ENCODE measurements at regions not wholly inside any gene's neighbourhood (a gene's known extent, or its start where the extent isn't known, plus 50 kb on each side); places are given as distances from the start of the nearest gene placed in this dataset.

DNA sequence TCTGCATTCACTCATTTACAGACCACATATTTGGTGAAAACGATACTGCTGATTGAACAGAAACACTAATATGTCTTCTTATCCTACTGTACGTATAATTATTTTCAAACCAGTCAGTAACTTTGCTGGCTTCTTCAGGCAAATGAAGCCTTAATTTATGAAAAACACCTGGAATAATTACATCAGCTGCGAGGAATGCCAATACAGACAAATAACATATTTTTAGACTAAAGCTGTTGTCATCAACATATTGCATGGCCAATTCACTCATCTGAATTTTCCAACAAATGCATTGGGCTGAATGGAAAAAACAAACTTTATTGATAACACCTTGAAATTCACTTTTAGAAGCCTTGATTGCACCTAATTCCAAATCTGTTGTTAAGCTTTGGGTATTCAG, 165.9 kb downstream of the HLX start (continued):
- TF ChIP-seq, protein P1, sequence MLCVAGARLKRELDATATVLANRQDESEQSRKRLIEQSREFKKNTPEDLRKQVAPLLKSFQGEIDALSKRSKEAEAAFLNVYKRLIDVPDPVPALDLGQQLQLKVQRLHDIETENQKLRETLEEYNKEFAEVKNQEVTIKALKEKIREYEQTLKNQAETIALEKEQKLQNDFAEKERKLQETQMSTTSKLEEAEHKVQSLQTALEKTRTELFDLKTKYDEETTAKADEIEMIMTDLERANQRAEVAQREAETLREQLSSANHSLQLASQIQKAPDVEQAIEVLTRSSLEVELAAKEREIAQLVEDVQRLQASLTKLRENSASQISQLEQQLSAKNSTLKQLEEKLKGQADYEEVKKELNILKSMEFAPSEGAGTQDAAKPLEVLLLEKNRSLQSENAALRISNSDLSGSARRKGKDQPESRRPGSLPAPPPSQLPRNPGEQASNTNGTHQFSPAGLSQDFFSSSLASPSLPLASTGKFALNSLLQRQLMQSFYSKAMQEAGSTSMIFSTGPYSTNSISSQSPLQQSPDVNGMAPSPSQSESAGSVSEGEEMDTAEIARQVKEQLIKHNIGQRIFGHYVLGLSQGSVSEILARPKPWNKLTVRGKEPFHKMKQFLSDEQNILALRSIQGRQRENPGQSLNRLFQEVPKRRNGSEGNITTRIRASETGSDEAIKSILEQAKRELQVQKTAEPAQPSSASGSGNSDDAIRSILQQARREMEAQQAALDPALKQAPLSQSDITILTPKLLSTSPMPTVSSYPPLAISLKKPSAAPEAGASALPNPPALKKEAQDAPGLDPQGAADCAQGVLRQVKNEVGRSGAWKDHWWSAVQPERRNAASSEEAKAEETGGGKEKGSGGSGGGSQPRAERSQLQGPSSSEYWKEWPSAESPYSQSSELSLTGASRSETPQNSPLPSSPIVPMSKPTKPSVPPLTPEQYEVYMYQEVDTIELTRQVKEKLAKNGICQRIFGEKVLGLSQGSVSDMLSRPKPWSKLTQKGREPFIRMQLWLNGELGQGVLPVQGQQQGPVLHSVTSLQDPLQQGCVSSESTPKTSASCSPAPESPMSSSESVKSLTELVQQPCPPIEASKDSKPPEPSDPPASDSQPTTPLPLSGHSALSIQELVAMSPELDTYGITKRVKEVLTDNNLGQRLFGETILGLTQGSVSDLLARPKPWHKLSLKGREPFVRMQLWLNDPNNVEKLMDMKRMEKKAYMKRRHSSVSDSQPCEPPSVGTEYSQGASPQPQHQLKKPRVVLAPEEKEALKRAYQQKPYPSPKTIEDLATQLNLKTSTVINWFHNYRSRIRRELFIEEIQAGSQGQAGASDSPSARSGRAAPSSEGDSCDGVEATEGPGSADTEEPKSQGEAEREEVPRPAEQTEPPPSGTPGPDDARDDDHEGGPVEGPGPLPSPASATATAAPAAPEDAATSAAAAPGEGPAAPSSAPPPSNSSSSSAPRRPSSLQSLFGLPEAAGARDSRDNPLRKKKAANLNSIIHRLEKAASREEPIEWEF (IDR thresholded peaks at IDR 0.05; ENCODE audit: insufficient replicate concordance, low read depth, low read length) = no peak
- TF ChIP-seq FOXK2 (IDR thresholded peaks at IDR 0.05) (no peak), HDAC6 (IDR thresholded peaks at IDR 0.05; ENCODE audit: unreplicated experiment) (no peak)
- TF ChIP-seq, protein P2, sequence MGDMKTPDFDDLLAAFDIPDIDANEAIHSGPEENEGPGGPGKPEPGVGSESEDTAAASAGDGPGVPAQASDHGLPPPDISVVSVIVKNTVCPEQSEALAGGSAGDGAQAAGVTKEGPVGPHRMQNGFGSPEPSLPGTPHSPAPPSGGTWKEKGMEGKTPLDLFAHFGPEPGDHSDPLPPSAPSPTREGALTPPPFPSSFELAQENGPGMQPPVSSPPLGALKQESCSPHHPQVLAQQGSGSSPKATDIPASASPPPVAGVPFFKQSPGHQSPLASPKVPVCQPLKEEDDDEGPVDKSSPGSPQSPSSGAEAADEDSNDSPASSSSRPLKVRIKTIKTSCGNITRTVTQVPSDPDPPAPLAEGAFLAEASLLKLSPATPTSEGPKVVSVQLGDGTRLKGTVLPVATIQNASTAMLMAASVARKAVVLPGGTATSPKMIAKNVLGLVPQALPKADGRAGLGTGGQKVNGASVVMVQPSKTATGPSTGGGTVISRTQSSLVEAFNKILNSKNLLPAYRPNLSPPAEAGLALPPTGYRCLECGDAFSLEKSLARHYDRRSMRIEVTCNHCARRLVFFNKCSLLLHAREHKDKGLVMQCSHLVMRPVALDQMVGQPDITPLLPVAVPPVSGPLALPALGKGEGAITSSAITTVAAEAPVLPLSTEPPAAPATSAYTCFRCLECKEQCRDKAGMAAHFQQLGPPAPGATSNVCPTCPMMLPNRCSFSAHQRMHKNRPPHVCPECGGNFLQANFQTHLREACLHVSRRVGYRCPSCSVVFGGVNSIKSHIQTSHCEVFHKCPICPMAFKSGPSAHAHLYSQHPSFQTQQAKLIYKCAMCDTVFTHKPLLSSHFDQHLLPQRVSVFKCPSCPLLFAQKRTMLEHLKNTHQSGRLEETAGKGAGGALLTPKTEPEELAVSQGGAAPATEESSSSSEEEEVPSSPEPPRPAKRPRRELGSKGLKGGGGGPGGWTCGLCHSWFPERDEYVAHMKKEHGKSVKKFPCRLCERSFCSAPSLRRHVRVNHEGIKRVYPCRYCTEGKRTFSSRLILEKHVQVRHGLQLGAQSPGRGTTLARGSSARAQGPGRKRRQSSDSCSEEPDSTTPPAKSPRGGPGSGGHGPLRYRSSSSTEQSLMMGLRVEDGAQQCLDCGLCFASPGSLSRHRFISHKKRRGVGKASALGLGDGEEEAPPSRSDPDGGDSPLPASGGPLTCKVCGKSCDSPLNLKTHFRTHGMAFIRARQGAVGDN (IDR thresholded peaks at IDR 0.05) = no peak
- TF ChIP-seq, protein P3, sequence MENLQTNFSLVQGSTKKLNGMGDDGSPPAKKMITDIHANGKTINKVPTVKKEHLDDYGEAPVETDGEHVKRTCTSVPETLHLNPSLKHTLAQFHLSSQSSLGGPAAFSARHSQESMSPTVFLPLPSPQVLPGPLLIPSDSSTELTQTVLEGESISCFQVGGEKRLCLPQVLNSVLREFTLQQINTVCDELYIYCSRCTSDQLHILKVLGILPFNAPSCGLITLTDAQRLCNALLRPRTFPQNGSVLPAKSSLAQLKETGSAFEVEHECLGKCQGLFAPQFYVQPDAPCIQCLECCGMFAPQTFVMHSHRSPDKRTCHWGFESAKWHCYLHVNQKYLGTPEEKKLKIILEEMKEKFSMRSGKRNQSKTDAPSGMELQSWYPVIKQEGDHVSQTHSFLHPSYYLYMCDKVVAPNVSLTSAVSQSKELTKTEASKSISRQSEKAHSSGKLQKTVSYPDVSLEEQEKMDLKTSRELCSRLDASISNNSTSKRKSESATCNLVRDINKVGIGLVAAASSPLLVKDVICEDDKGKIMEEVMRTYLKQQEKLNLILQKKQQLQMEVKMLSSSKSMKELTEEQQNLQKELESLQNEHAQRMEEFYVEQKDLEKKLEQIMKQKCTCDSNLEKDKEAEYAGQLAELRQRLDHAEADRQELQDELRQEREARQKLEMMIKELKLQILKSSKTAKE (IDR thresholded peaks at IDR 0.05; ENCODE audit: low read depth, poor library complexity, severe bottlenecking) = no peak
